ENCODE measurements at regions not wholly inside any gene's neighbourhood (a gene's known extent, or its start where the extent isn't known, plus 50 kb on each side); places are given as distances from the start of the nearest gene placed in this dataset.

GRCh38 chr6:138614151-138614550 is 114.9 kb upstream of the NHSL1 start:
- H3K4me3 ChIP-seq, result no peak overlapping the region
- H4K20me1 ChIP-seq (replicated peaks; ENCODE audit: insufficient read depth), result 0 out of 2 replicates have a peak, but pooled peaks cover 3% of the 10 kb centered on the region
- no peaks in the 10 kb centered on the region for H3F3A ChIP-seq (replicated peaks; ENCODE audit: low read depth)
- H3K9me2 ChIP-seq (ENCODE audit: insufficient read depth), result no peaks in the 10 kb centered on the region
- no peaks in the 10 kb centered on the region for H3K27me3 ChIP-seq (ENCODE audit: insufficient read depth)
- H3K4me1 ChIP-seq (ENCODE audit: insufficient read depth), result no peaks in the 10 kb centered on the region; the same call in 1 of the 2 replicates
- Mint-ChIP-seq H3K36me3 (ENCODE audit: low read depth) (peaks cover 10% of the 10 kb centered on the region; the same call in 2 of the 3 replicates), H3K27ac (no peak overlapping the region), H3K4me1 (peaks cover 9% of the 10 kb centered on the region), H3K9me3 (peaks cover 9% of the 10 kb centered on the region; the same call in 2 of the 3 replicates), H3K4me3 (no peak overlapping the region), H3K27me3 (ENCODE audit: insufficient read depth, low read depth, poor library complexity) (peaks cover 11% of the 10 kb centered on the region)
- H3K27ac ChIP-seq (ENCODE audit: low read depth), result no peak overlapping the region
- no peak overlapping the region for H2AFZ ChIP-seq
- TF ChIP-seq EZH2phosphoT487 (IDR thresholded peaks at IDR 0.05; ENCODE audit: unreplicated experiment) (no peak), NANOG (IDR thresholded peaks at IDR 0.05; ENCODE audit: borderline replicate concordance) (no peak), CREB1 (CRISPR knock-in tag; IDR thresholded peaks at IDR 0.05; ENCODE audit: low read depth) (no peak), ZNF114 (CRISPR knock-in tag; IDR thresholded peaks at IDR 0.05) (no peak), ETS1 (IDR thresholded peaks at IDR 0.05) (no peak), EZH2 (IDR thresholded peaks at IDR 0.05; ENCODE audit: low read depth, unreplicated experiment) (no peak), STAT1 (IDR thresholded peaks at IDR 0.05; ENCODE audit: unreplicated experiment) (no peak), ZNF462 (CRISPR knock-in tag; IDR thresholded peaks at IDR 0.05) (no peak), POLR2AphosphoS5 (IDR thresholded peaks at IDR 0.05; ENCODE audit: low read depth) (no peak), CTCF (conservative IDR thresholded peaks at IDR 0.05; ENCODE audit: low read depth in 2 of 2) (no peak), REST (IDR thresholded peaks at IDR 0.05; ENCODE audit: unreplicated experiment) (no peak)
- no peaks in the 10 kb centered on the region; the same call in 1 of the 2 replicates for H3K36me3 ChIP-seq (ENCODE audit: insufficient read depth)
- H3K4me2 ChIP-seq, result no peak overlapping the region
- H3K79me2 ChIP-seq (replicated peaks; ENCODE audit: insufficient read depth), result peaks cover 26% of the 10 kb centered on the region
- DNase-seq (ENCODE audit: low spot score) (no peak), ATAC-seq (no peak)

All from GM23338 (cell line).